Fibroblast of upper back skin (primary cell): ENCODE measurements at regions not wholly inside any gene's neighbourhood (a gene's known extent, or its start where the extent isn't known, plus 50 kb on each side); places are given as distances from the start of the nearest gene placed in this dataset.
A peak's percentile ranks its signal among the peaks of the same experiment; 100 is the strongest.

Experiments
- DNase-seq: peaks from one replicate; pipeline ENCODE4 v3.0.0-alpha.2; 2013

DNA sequence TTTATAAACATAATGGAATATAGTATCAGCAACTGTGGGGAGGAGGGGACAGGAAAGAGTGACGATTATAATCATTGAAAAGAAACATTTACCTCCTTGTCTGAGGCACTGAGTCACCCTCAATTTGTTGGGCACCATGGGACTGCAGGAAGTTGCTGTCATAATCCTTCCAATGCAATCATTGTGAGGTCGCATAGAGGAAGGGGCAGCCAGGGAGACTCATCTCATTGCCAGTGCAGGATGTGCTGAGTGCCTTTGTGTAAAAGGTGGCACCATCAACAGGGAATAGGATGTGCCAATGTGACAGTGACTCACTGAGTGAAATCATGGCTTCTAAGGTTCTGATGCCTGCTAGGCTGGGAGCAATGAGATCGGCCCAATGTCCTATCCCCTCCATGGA is 300.4 kb upstream of the ADAMTS9 start:
- DNase-seq: no peak

DNA sequence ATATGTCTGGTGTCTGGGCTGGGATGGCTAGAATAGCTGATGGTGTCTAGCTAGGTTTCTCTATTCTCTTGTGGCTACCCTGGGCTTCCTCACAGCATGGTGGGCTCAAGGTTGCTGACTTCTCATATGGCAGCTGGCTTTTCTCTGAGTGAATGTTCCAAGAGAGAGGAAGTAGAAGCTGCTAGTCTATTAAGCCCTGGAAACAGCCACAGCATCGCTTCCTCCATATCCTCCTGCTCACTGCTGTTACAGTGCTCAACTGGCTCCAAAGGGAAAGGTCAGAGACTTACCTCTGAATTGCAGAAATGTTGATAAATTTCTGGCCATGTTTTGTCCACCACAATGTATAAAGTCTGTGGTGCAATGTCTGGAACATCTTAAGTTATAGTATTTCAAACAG is 299.9 kb upstream of the ADAMTS9 start:
- no peak for DNase-seq

DNA sequence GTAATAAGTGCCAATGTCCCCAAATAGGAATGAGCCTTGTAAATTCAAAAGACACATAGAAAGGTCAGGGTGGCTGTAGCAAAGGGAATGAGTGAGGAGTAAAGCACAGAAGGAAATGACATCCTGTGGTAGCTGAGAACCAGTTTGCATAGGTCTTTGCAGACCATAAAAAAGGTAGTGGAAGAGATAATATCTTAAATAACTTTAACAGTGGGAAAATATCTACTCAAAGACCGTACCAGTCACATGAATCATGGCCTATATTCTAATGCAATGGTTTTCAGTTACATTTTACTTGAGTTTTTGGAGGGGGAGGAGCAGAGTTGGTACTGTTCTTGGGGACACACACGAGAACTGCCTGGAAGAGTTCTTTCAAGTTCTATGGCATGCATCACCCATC is 297.3 kb upstream of the ADAMTS9 start:
- peak; percentile 17 for DNase-seq

DNA sequence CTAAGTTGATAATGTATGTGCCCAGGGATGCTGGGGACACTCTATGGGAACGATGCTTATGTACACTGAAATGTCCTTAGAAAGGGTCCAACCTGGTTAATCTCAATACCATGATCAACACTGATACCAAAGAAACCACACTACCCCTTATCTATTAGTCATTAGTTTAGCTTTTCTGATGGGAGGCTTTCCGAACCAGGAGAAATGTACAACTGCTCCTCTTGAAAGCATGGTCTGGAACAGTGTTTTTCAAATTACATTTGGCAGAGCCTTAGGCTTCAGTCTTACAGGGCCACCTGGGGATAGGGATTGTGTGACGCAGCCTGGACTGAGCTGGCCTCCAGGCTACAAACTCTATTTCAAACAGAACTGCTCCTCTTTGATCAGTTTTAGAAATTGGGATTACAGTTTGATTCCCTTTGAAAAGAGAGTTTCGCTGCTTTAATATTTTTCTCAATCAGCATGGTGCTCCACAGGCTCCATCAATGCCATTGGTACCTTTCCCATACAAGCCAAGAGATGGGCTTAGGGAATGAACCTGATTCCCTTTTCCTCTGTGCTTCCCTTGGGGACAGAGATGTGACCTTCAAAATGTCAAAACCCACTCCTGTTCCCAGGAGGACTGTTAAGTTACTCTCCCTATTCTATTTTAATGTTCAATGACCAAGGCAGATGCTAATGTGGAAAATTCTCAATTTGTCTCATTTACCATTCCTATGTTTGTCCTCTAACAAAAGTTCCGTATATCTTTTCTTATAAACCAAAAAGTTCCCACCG is 296.0 kb upstream of the ADAMTS9 start:
- DNase-seq: no peak

DNA sequence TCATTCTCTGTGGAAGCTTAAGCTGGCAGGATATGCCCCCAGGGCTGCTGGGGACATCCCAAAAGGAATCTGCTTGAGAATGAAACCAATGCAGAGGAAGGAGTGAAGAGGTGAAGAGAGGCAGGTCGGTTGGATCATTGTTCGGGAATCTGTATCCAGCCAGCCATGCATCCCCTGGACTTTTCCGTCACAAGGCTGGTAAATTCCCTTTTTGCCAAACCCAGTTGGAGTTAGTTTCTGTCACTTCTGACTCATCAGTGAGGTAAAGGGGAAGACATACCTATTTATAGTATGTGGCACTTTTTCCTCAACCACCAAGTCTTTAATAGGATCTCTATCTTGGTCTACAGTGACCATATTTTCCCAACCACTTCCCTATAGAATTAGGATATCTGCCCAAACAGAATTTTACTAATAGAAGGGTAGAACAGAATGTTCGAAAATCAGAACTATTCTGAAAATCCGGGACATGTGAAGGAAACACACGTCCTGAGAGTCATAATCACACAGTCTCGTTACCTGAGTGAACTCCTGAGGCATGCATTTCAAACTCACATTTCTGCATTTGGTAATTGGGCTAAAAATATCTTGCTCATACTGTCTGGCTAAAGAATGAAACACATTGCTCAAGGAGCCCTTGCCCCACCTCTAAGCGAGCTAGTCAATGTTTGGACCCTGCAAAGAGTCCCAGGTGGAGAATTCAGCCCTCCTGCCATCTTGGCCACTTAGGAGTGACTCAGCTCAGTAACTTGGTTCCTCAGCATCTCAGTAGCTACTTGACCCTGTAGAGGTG is 289.7 kb upstream of the ADAMTS9 start:
- DNase-seq: peak; percentile 87

DNA sequence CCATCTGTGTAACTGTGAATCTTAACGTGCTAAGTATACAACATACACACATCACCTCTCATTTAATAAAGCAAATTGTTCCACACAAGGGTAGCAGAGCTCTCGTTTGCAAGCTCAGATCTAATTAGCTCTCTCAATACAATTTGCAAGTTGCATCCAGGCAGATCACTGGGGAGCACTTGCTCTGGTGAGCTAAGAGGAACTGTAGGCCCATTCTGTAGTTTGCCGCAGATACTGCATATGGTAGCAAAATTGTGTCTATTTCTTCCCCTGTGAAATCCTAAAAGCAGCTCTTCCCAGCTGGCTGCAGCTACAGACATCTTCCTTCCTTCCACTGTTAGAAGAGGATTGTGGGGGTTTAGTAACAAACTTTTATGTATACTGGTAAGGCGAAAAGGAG is 288.7 kb upstream of the ADAMTS9 start:
- DNase-seq: no peak

DNA sequence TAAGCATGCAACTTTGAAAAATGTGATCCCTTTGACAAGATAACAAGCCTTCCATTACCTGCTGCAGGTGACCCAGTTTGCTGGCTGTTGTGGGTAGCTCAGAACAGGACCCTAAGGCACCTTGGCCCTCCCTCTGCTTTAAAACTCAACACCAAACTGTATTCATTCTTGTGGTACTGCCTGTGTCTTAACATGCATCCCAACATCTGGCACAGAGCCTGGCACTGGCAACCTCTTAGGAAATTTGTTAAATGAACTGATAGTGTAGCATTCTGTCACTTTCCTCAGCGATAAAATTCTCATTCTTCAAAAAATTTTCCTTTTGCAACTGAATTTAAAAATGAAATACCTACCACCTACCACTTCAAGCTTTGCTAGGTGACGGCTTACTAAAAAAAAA is 287.3 kb upstream of the ADAMTS9 start:
- DNase-seq: no peak

DNA sequence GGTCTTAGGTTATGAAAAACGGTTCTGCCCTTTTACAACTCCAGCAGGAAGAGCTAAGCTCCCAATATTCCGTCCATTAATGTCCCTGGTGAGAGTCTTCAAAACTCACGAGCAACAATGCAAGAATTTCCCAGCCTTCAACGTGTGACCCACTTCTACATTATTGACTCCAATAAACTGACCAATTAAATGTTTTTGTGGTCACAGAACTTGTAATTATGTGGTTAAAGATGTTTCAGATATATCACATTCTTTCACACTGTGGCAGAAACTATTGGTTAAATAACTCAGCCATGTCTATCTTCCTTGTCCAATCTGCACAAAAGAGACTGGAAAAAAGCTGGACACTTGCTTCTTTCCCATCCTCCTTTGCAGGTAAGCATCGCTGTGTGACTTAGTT is 286.6 kb upstream of the ADAMTS9 start:
- DNase-seq: no peak

DNA sequence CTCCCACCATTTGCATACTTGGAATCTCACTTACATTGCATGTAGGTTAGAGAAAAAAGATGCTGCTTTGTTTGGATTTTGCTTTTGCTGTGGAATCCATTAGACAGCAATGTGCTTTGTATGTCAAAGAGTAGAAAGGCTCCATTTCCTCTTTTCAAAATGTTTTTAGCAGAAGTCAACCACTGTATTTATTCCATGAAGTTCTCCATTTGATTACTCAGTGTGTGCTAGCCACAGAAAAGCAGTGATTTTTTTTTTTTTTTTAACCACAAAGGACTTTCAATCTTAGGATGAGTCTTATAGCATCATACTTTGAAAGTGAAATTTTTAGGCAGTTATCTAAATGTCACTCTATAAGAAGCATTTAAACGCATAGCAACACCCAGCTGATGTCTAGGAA is 285.0 kb upstream of the ADAMTS9 start:
- peak; percentile 78 for DNase-seq

DNA sequence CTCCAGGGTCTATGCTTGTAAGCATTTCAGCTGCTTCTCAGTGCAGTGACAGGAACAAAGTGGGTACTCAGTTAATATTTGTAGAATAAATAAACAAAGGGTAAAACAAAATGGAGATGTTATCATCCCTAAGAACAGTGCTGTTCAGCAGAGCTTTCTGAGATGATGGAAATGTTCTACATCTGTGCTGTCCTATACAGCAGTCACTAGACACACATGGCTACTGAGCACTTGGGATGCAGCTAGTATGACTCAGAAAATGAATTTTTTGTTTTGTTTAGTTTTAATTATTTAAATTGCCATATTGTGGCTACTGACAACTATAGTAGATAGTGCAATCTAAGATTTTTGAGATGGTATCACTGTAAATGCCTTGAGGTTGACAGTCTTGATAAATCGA is 283.8 kb upstream of the ADAMTS9 start:
- DNase-seq: peak; percentile 33

DNA sequence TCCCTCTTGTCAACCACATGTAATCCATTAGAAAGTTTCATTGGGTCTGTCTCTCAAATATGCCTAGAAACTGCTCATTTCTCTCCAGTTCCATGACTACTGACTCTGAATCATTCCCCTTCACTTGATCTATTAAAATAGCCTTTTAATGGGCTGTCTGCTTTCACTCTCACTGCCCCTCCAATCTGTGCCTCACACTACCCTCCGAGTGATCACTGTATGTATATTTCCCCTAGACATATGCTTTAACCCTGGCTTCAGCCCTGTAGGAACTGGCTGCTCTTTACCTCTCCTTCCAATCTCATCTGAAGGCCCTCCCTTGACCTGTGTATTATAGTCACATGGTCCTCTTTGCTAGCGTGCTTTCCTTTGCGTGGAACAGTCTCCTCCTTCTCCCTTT is 282.8 kb upstream of the ADAMTS9 start:
- peak; percentile 27 for DNase-seq

DNA sequence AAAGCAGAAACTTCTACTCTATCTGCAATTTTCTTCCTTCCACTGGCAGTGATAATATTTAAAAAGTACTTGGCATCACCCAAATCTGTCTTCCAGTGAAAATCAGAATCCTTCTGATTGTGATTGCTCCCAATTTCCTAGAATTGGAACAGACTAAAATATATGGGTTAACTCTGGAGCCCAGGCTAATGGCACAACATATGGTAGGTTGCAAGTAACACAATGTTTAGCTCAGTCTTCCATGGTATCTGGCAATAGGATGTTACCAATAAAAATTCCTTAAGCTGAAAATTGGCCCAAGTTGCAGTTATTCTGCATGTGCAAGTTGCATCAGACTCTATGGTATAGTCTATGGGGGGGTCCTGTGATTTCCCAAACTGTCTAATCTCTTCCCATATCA is 273.5 kb upstream of the ADAMTS9 start:
- DNase-seq: peak; percentile 52

DNA sequence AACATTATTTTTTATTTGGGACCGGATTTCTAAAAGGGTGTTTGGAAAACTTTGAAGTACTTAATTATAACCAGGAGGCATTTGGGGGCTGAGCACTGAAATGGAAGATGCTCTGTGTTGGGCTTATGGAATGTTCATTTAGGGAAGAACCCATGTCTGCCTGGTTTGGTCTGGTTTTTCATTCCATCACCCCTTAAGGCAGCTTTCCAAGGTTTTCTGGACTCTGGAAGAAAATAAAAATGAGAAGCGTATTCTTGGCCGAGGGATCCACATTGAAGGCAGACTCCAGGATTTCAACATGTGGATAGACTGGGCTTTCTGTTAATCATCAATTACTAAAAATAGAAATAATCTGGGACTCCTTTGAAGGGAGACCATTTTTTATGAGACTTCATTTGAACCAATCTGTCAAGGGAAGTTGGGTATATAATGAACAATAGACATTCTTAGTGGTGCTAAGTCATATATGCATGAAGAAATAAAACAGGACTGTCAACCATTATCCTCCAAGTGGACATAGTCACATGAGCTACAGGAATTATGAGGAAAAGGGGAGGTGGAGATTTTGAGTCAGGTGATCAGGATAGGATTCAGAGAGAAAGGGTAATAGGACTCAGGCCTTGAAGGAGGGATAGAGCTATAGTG is 270.5 kb upstream of the ADAMTS9 start:
- DNase-seq: peak; percentile 97

DNA sequence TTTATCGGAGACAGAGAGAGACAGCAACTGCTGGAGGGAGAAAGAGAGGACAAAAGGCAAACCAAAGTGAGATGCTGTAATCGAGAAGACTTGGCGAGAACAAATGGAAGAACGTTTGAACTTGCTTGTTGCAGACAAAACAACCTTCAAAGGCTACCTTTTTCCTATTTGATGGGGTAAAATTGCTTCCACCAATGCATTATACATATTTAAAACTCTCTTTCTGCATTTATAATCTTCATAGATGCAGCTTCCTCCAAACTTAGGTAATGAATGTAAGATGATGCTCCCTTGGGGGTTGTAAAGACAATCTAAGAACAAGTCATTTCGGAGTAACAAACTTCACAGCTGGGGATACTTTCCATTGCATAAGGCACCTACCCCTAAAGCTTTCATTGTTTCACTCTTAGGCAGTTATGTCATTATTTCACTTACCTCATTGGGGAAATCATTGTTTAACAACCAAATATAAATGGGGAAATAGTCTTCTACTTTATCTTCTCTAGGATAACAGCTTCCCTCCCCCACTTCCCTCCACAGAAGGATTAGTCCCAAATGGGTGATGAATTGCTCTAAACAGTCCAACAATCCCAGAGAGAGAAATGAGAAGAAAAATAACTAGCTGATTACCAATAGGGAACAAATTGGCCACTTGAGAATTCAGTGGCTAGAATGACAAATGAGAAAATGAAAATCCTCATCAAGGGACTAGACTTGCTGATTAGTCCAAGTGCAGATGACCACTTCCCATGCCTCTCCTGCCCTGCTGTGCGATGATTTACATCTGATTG is 269.8 kb upstream of the ADAMTS9 start:
- DNase-seq: no peak

DNA sequence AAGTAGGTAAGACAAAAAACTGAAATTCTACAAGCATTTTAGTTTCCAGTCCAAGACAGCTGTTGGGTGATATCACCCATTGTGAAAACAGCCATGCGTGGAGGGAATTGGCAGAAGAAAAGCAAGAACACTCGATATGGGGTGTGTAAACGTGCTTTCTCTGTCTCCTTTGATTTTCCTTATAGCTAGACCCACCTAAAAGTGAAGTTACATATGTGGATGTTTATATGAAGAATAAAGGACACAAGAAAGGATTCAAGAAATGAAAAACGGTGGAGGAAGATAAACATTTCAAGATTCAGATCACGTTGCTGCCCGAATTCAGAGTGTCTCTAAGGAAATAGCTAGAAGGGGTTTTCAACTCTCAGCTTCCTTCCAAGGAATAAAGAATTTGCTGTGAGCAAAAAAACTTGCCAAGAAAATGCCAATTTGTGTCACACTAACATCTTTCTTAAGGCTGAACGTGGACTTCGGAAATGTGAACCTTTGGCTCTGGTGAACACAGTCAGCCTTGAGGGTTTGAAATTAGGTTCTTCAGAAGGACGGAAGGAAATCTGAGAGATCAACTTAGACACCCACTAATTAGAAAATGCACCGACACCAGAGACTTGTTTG is 269.0 kb upstream of the ADAMTS9 start:
- no peak for DNase-seq

DNA sequence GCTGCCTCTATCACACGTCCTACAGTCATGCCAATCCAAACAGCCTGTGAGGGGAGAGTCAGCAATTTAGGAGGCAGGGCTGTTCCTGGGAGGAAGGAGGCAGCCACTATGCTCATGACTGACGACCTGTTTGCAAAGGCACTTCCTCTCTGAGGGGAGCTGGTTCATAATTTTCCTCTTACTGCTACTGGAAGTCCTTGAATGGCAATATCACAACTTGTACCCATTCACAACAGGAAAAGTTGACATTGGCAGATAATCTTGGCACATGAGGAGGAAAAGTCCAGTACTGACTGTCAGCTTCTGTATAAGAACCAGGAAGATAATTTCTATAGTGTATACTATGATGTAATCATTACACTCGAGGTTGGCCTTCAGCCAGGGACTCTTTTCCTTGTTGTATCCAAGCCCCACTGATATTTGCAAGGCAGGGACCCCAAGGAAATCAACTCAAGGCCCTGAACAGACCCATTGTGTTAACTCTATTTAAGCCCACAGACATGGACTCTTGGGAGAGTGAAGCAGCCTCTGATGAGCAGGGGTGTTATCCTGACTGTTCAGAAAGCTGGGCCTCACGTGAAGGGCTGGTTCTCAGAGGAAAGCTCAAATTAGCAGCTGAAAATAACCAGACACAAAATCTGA is 267.3 kb upstream of the ADAMTS9 start:
- no peak for DNase-seq

DNA sequence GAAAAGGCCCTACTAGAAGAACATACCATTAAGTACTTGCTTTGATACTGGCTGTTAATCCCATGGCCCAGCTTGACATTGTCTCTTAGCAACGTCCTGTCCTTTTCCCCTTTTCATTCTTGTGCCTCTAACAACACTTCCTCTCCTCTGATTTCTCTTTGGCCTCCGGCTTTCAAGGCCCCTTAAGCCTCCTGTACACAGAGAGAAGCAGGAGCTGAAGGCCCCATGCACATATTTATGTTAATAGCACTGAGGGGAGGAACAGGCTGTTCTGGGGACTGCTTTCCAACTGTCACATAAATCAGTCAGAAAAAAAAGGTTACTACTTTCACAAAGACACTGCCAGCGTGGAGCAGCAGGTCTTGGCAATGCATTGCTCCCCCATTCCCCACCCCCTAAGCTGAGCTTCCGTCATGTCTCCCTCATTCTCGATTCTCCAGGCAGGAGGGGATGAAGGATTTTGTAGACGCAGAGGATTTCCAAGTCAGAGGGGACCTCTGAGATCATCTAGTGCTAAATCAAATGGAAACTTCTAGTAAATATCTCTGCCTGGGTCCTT is 257.4 kb upstream of the ADAMTS9 start:
- DNase-seq: peak; percentile 15

DNA sequence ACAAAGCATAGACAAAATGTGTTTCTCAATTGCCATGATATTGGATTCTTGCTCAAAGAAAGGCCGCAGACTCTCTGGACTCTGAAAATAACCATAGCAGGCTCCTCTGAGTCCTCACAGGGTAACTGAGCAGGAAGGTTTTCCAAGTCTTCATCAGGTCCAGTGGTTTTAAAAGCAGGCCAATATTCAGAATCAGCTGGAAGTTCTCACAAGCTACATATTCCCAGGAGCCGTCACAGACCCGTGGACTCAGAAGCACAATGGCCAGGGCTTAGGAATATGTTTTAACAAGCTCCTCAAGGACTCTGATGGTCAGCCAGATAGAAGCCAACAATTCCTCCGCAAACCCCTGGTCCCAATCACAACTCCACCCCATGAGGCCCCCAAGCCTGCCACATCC is 256.1 kb upstream of the ADAMTS9 start:
- no peak for DNase-seq

DNA sequence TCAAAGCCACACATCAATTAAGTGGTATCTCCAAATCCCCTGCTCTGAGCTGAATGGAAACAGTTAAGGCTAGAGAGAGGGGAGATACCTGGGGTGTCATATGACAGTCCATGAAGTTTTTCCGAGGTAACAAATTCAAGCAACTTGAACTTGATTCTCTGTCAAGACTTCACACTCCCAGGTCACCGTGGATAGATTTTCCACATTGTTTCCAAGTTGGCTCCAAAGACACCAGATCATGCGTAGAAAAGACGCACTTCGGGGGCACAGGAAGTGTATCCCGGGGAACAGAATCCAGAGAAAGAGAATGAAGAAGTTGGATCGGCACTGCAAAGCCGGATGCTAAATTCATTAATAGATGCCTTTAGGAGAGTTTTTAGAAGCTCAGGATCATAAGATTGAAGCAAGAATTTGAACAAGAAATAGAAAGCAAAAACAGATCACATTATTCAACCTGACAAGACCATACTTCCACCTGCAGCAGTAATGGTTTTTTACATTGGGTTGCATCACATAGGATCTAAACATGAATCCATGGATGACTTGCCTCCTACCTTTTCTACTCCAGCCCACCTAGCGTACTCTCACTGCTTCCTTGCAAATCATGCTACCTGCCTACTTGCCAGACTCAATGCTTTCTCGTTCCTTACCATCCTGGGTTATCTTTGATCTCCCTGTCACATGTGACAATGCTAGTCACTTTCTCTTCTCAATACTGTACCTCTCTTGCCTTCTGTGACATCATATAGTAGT is 253.0 kb upstream of the ADAMTS9 start:
- no peak for DNase-seq

DNA sequence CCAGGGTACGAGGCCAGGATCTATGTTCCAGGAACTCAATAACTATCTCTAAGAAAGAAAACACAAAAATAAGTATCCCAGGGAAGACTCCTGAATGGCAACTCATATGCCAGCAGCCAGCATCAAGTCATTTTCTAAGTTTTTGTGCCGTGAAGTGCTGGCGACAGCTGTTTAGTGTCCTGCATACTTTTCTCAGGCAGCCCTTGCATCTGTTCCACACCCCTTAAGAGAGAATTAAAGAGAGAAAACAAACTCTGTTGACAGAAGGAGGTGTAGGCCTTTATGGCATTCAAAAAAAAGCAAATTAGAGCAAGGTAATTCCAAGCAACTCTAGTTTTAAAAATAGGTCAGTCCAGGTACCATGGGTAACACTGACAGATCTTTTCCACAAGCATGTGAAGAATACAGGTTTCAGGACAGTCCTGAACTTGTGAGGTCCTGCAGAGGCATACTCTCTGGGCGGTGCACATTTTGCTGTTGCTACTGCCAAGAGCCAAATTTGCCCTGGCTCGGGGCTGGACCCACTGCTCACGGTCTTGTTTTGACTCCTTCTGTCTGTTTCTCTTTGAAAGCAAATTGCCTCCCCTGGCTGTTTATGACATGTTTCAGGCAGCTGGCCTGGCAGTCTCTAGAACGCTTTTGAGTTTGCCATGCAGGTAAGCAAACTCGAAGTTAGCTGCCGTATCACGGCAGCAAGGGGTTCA is 252.1 kb upstream of the ADAMTS9 start:
- no peak for DNase-seq
